ENCODE measurements at regions not wholly inside any gene's neighbourhood (a gene's known extent, or its start where the extent isn't known, plus 50 kb on each side); places are given as distances from the start of the nearest gene placed in this dataset.

- Histone ChIP-seq H3K9me3 (ENCODE audit: control insufficient read depth in 1 of 2, low read length in 2 of 2) (no peaks in the 10 kb centered on the region), H3K4me3 (ENCODE audit: low read depth in 1 of 2, low read length in 2 of 2) (no peak overlapping the region), H3K27ac (ENCODE audit: low read length) (no peak overlapping the region), H3K27me3 (ENCODE audit: low read depth, low read length) (no peaks in the 10 kb centered on the region), H3K4me1 (ENCODE audit: control insufficient read depth in 1 of 2, insufficient read depth in 2 of 2, low read length in 2 of 2) (peaks cover 0 to 3% of the 10 kb centered on the region in 2 donors), H3K36me3 (ENCODE audit: control insufficient read depth in 1 of 2, insufficient read depth in 2 of 2, low read length in 2 of 2) (no peaks in the 10 kb centered on the region)
Observed at GRCh38 chr2:144067506-144067905, 452.4 kb downstream of the ZEB2 start.

GRCh38 chr2:144063602-144064001 lies 456.3 kb downstream of the ZEB2 start:
- Histone ChIP-seq H3K4me3 (ENCODE audit: low read depth in 1 of 2, low read length in 2 of 2) (no peak overlapping the region), H3K36me3 (ENCODE audit: control insufficient read depth in 1 of 2, insufficient read depth in 2 of 2, low read length in 2 of 2) (no peaks in the 10 kb centered on the region), H3K27ac (ENCODE audit: low read length) (no peak overlapping the region), H3K4me1 (ENCODE audit: control insufficient read depth in 1 of 2, insufficient read depth in 2 of 2, low read length in 2 of 2) (no peaks in the 10 kb centered on the region), H3K27me3 (ENCODE audit: low read depth, low read length) (no peaks in the 10 kb centered on the region), H3K9me3 (ENCODE audit: control insufficient read depth in 1 of 2, low read length in 2 of 2) (no peaks in the 10 kb centered on the region)

- Histone ChIP-seq H3K4me3 (ENCODE audit: low read depth in 1 of 2, low read length in 2 of 2) (no peak overlapping the region), H3K27me3 (ENCODE audit: low read depth, low read length) (no peaks in the 10 kb centered on the region), H3K36me3 (ENCODE audit: control insufficient read depth in 1 of 2, insufficient read depth in 2 of 2, low read length in 2 of 2) (no peaks in the 10 kb centered on the region), H3K4me1 (ENCODE audit: control insufficient read depth in 1 of 2, insufficient read depth in 2 of 2, low read length in 2 of 2) (no peaks in the 10 kb centered on the region), H3K27ac (ENCODE audit: low read length) (no peak overlapping the region), H3K9me3 (ENCODE audit: control insufficient read depth in 1 of 2, low read length in 2 of 2) (no peaks in the 10 kb centered on the region)
Observed at GRCh38 chr2:144054911-144055310, 465.0 kb downstream of the ZEB2 start.

GRCh38 chr2:144052083-144052482 lies 467.8 kb downstream of the ZEB2 start:
- H3K4me3 ChIP-seq (ENCODE audit: low read depth in 1 of 2, low read length in 2 of 2), result no peak overlapping the region
- no peaks in the 10 kb centered on the region for H3K27me3 ChIP-seq (ENCODE audit: low read depth, low read length)
- H3K36me3 ChIP-seq (ENCODE audit: control insufficient read depth in 1 of 2, insufficient read depth in 2 of 2, low read length in 2 of 2), result no peaks in the 10 kb centered on the region
- H3K9me3 ChIP-seq (ENCODE audit: control insufficient read depth in 1 of 2, low read length in 2 of 2), result no peaks in the 10 kb centered on the region
- H3K27ac ChIP-seq (ENCODE audit: low read length), result no peak overlapping the region
- no peaks in the 10 kb centered on the region for H3K4me1 ChIP-seq (ENCODE audit: control insufficient read depth in 1 of 2, insufficient read depth in 2 of 2, low read length in 2 of 2)

- Histone ChIP-seq H3K4me1 (ENCODE audit: control insufficient read depth in 1 of 2, insufficient read depth in 2 of 2, low read length in 2 of 2) (no peaks in the 10 kb centered on the region), H3K27ac (ENCODE audit: low read length) (no peak overlapping the region), H3K36me3 (ENCODE audit: control insufficient read depth in 1 of 2, insufficient read depth in 2 of 2, low read length in 2 of 2) (no peaks in the 10 kb centered on the region), H3K27me3 (ENCODE audit: low read depth, low read length) (no peaks in the 10 kb centered on the region), H3K4me3 (ENCODE audit: low read depth in 1 of 2, low read length in 2 of 2) (no peak overlapping the region), H3K9me3 (ENCODE audit: control insufficient read depth in 1 of 2, low read length in 2 of 2) (no peaks in the 10 kb centered on the region)
Observed at GRCh38 chr2:144049137-144049536, 470.8 kb downstream of the ZEB2 start.

GRCh38 chr2:144048631-144049060 lies 471.3 kb downstream of the ZEB2 start:
- H3K4me3 ChIP-seq (ENCODE audit: low read depth in 1 of 2, low read length in 2 of 2), result no peak overlapping the region
- H3K36me3 ChIP-seq (ENCODE audit: control insufficient read depth in 1 of 2, insufficient read depth in 2 of 2, low read length in 2 of 2), result no peaks in the 10 kb centered on the region
- H3K4me1 ChIP-seq (ENCODE audit: control insufficient read depth in 1 of 2, insufficient read depth in 2 of 2, low read length in 2 of 2), result no peaks in the 10 kb centered on the region
- no peaks in the 10 kb centered on the region for H3K27me3 ChIP-seq (ENCODE audit: low read depth, low read length)
- no peaks in the 10 kb centered on the region for H3K9me3 ChIP-seq (ENCODE audit: control insufficient read depth in 1 of 2, low read length in 2 of 2)
- no peak overlapping the region for H3K27ac ChIP-seq (ENCODE audit: low read length)

GRCh38 chr2:144042751-144043150 lies 477.2 kb downstream of the ZEB2 start:
- H3K9me3 ChIP-seq (ENCODE audit: control insufficient read depth in 1 of 2, low read length in 2 of 2), result no peaks in the 10 kb centered on the region
- no peaks in the 10 kb centered on the region for H3K27me3 ChIP-seq (ENCODE audit: low read depth, low read length)
- H3K36me3 ChIP-seq (ENCODE audit: control insufficient read depth in 1 of 2, insufficient read depth in 2 of 2, low read length in 2 of 2), result no peaks in the 10 kb centered on the region
- no peak overlapping the region for H3K4me3 ChIP-seq (ENCODE audit: low read depth in 1 of 2, low read length in 2 of 2)
- H3K4me1 ChIP-seq (ENCODE audit: control insufficient read depth in 1 of 2, insufficient read depth in 2 of 2, low read length in 2 of 2), result no peaks in the 10 kb centered on the region
- H3K27ac ChIP-seq (ENCODE audit: low read length), result no peak overlapping the region

- Histone ChIP-seq H3K36me3 (ENCODE audit: control insufficient read depth in 1 of 2, insufficient read depth in 2 of 2, low read length in 2 of 2) (no peaks in the 10 kb centered on the region), H3K4me3 (ENCODE audit: low read depth in 1 of 2, low read length in 2 of 2) (no peak overlapping the region), H3K27ac (ENCODE audit: low read length) (no peak overlapping the region), H3K4me1 (ENCODE audit: control insufficient read depth in 1 of 2, insufficient read depth in 2 of 2, low read length in 2 of 2) (no peaks in the 10 kb centered on the region), H3K27me3 (ENCODE audit: low read depth, low read length) (no peaks in the 10 kb centered on the region), H3K9me3 (ENCODE audit: control insufficient read depth in 1 of 2, low read length in 2 of 2) (no peaks in the 10 kb centered on the region)
Observed at GRCh38 chr2:144041612-144042011, 478.3 kb downstream of the ZEB2 start.

- Histone ChIP-seq H3K27ac (ENCODE audit: low read length) (no peak overlapping the region), H3K9me3 (ENCODE audit: control insufficient read depth in 1 of 2, low read length in 2 of 2) (no peaks in the 10 kb centered on the region), H3K4me1 (ENCODE audit: control insufficient read depth in 1 of 2, insufficient read depth in 2 of 2, low read length in 2 of 2) (no peaks in the 10 kb centered on the region), H3K4me3 (ENCODE audit: low read depth in 1 of 2, low read length in 2 of 2) (no peak overlapping the region), H3K36me3 (ENCODE audit: control insufficient read depth in 1 of 2, insufficient read depth in 2 of 2, low read length in 2 of 2) (no peaks in the 10 kb centered on the region), H3K27me3 (ENCODE audit: low read depth, low read length) (no peaks in the 10 kb centered on the region)
Observed at GRCh38 chr2:144040834-144041233, 479.1 kb downstream of the ZEB2 start.

- Histone ChIP-seq H3K36me3 (ENCODE audit: control insufficient read depth in 1 of 2, insufficient read depth in 2 of 2, low read length in 2 of 2) (no peaks in the 10 kb centered on the region), H3K4me1 (ENCODE audit: control insufficient read depth in 1 of 2, insufficient read depth in 2 of 2, low read length in 2 of 2) (no peaks in the 10 kb centered on the region), H3K4me3 (ENCODE audit: low read depth in 1 of 2, low read length in 2 of 2) (no peak overlapping the region), H3K9me3 (ENCODE audit: control insufficient read depth in 1 of 2, low read length in 2 of 2) (no peaks in the 10 kb centered on the region), H3K27me3 (ENCODE audit: low read depth, low read length) (no peaks in the 10 kb centered on the region), H3K27ac (ENCODE audit: low read length) (no peak overlapping the region)
Observed at GRCh38 chr2:144032566-144032965, 487.4 kb downstream of the ZEB2 start.

- H3K9me3 ChIP-seq (ENCODE audit: control insufficient read depth in 1 of 2, low read length in 2 of 2), result no peaks in the 10 kb centered on the region
- H3K27me3 ChIP-seq (ENCODE audit: low read depth, low read length), result no peaks in the 10 kb centered on the region
- no peak overlapping the region for H3K4me3 ChIP-seq (ENCODE audit: low read depth in 1 of 2, low read length in 2 of 2)
- no peaks in the 10 kb centered on the region for H3K4me1 ChIP-seq (ENCODE audit: control insufficient read depth in 1 of 2, insufficient read depth in 2 of 2, low read length in 2 of 2)
- no peak overlapping the region for H3K27ac ChIP-seq (ENCODE audit: low read length)
- H3K36me3 ChIP-seq (ENCODE audit: control insufficient read depth in 1 of 2, insufficient read depth in 2 of 2, low read length in 2 of 2), result no peaks in the 10 kb centered on the region
Observed at GRCh38 chr2:144030791-144031190, 489.1 kb downstream of the ZEB2 start.

GRCh38 chr2:144027593-144027992 lies 492.3 kb downstream of the ZEB2 start:
- Histone ChIP-seq H3K9me3 (ENCODE audit: control insufficient read depth in 1 of 2, low read length in 2 of 2) (peaks cover 0 to 2% of the 10 kb centered on the region in 2 donors), H3K27ac (ENCODE audit: low read length) (no peak overlapping the region), H3K4me1 (ENCODE audit: control insufficient read depth in 1 of 2, insufficient read depth in 2 of 2, low read length in 2 of 2) (no peaks in the 10 kb centered on the region), H3K36me3 (ENCODE audit: control insufficient read depth in 1 of 2, insufficient read depth in 2 of 2, low read length in 2 of 2) (no peaks in the 10 kb centered on the region), H3K27me3 (ENCODE audit: low read depth, low read length) (no peaks in the 10 kb centered on the region), H3K4me3 (ENCODE audit: low read depth in 1 of 2, low read length in 2 of 2) (no peak overlapping the region)
